ENCODE measurements at regions not wholly inside any gene's neighbourhood (a gene's known extent, or its start where the extent isn't known, plus 50 kb on each side); places are given as distances from the start of the nearest gene placed in this dataset.
"Not testable (repeated sequence)": the region's sequence is repeated elsewhere in the genome, so short reads cannot be mapped to it uniquely, and the experiment has no call there.

GRCh38 chr9:32148553-32148952 is 235.9 kb upstream of the ACO1 start:
- not testable (repeated sequence) for TF ChIP-seq CTCF (IDR thresholded peaks at IDR 0.05); EP300 (IDR thresholded peaks at IDR 0.05); POLR2A (IDR thresholded peaks at IDR 0.05; ENCODE audit: low read depth); POLR2AphosphoS5 (IDR thresholded peaks at IDR 0.05)

All from esophagus muscularis mucosa (tissue), 4 donors.